ENCODE measurements at regions not wholly inside any gene's neighbourhood (a gene's known extent, or its start where the extent isn't known, plus 50 kb on each side); places are given as distances from the start of the nearest gene placed in this dataset.

DNA sequence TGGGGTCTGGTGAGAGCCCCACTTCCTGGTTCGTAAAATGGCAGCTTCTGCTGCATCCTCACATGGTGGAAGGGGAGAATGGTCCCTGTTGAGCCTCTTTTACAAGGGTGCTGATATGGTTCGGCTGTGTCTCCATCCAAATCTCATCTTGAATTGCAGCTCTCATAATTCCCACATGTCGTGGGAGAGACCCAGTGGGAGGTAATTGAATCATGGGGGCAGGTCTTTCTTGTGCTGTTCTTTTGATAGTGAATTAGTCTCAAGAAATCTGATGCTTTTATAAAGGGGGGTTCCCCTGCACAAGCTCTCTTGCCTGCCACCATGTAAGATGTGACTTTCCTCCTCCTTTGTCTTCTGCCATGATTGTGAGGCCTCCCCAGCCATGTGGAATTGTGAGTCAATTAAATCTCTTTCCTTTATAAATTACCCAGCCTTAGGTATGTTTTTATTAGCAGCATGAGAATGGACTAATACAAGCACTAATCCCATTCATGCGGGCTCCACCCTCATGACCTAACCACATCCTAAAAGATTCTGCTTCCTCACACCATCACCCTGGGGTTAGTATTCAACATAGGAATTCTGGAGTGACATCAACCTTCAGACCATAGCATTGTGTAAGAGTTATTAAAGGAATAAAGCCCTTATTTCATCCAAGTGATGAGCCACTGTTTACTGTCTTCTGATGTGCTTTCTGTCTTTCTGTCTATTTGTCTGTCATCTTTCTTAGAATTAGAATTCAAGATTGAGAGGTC lies 159.0 kb upstream of the IRS2 start:
- TF ChIP-seq, protein P1, sequence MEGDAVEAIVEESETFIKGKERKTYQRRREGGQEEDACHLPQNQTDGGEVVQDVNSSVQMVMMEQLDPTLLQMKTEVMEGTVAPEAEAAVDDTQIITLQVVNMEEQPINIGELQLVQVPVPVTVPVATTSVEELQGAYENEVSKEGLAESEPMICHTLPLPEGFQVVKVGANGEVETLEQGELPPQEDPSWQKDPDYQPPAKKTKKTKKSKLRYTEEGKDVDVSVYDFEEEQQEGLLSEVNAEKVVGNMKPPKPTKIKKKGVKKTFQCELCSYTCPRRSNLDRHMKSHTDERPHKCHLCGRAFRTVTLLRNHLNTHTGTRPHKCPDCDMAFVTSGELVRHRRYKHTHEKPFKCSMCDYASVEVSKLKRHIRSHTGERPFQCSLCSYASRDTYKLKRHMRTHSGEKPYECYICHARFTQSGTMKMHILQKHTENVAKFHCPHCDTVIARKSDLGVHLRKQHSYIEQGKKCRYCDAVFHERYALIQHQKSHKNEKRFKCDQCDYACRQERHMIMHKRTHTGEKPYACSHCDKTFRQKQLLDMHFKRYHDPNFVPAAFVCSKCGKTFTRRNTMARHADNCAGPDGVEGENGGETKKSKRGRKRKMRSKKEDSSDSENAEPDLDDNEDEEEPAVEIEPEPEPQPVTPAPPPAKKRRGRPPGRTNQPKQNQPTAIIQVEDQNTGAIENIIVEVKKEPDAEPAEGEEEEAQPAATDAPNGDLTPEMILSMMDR (IDR thresholded peaks at IDR 0.05; ENCODE audit: low read depth, low read length, missing control alignments) = no peak
- peak; percentile 78 for DNase-seq (ENCODE audit: extremely low read depth, low read depth)
- H3K4me3 ChIP-seq (replicated peaks; ENCODE audit: low read depth, low read length) = no peak overlapping the region

DNA sequence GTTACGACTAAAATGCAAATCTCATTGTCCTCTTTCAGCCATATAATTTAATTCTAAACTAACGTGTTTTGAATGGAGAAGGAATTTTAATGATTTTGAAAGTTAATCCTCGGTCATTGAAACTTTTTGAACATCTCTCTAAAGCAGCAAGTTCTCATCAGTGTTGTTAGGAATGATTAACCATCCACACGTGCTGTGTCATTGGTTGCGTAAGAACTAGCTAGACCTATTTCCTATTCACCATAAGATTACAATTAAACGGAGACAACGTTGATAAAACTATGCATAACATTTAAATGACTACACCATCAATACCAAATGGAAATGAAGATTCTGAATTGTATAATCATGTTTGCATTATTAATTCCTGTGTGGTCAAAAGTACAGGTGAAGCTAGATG lies 155.6 kb upstream of the IRS2 start:
- TF ChIP-seq, protein P1 (IDR thresholded peaks at IDR 0.05; ENCODE audit: low read depth, low read length, missing control alignments) = no peak
- no peak overlapping the region for H3K4me3 ChIP-seq (replicated peaks; ENCODE audit: low read depth, low read length)
- no peak for DNase-seq (ENCODE audit: extremely low read depth, low read depth)

DNA sequence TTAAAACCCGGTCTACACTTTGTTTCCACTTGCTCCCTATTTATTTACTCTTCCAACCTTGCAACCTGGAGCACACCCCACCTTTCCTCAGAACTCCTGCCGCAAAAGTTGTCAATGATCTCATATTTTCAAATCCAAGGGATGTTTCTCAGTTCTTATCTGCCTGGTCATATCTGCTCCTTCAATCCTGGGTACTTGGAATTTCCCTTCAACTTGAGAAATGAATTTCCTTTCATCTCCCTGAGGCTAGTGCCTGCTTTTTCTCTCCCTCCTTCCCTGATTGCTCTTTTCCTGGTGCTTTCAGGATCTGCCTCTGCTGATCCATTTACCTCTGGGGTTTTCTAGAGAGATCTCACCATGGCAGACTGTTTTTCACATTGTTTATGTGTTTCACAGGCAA lies 154.8 kb upstream of the IRS2 start:
- no peak for DNase-seq (ENCODE audit: extremely low read depth, low read depth)
- TF ChIP-seq, protein P1 (IDR thresholded peaks at IDR 0.05; ENCODE audit: low read depth, low read length, missing control alignments) = no peak
- no peak overlapping the region for H3K4me3 ChIP-seq (replicated peaks; ENCODE audit: low read depth, low read length)

DNA sequence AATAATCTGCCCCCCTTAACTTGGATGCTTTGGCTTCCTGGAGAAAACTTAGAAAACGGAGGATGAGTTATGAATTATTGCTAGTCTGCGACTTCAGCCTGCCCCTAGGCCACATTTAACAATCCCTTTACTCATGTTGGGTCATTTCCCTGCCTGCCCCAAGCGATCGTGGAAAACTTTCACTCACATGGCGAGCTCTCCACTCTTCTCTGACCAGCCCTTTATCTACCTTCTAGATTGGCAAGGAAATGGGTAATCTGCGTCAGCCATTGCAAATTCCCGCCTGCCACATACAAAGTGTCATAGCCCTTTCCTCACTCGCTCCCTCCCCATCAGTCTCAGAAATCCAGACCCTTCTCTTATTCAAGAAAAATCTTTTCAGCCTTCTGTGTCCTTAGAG lies 154.3 kb upstream of the IRS2 start:
- DNase-seq (ENCODE audit: extremely low read depth, low read depth) = no peak
- no peak overlapping the region for H3K4me3 ChIP-seq (replicated peaks; ENCODE audit: low read depth, low read length)
- TF ChIP-seq, protein P1 (IDR thresholded peaks at IDR 0.05; ENCODE audit: low read depth, low read length, missing control alignments) = no peak

DNA sequence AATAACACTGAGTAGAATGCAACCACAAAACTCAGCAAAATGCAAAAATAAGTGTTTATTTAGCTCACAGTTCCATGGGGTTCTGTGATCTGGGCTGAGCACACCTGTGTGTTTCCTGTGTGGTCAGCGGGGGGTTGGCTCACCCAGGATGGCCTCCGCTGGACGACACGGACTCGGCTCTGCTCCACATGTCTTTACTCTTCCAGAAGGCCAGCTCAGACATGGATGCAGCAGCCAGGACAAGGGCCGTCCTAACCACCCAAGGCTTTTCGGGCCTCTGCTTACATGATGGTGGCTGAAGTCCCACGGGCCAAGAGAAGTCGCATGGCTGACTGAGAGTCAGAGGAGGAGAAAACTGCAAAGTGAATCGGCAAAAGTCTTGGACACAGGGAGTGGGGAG lies 153.5 kb upstream of the IRS2 start:
- TF ChIP-seq, protein P1 (IDR thresholded peaks at IDR 0.05; ENCODE audit: low read depth, low read length, missing control alignments) = no peak
- no peak for DNase-seq (ENCODE audit: extremely low read depth, low read depth)
- H3K4me3 ChIP-seq (replicated peaks; ENCODE audit: low read depth, low read length) = no peak overlapping the region

DNA sequence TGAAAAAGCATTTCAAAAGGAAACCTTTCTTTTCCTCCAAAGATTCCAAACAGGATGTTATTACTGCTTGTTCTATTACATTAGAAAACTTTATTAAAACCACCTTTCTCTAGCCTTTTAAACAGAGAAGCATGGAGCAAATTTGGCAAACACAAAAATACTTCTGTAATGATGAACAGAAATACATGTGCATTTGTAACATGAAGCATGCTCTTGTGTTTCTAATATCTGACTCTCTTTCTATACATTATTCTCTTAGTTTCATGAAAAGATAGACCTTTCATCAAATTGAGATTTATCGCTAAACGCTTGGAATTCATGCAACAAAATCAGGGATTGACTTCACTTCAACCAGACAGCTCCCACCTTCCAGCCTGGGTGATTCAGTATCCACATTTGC lies 152.8 kb upstream of the IRS2 start:
- TF ChIP-seq, protein P1 (IDR thresholded peaks at IDR 0.05; ENCODE audit: low read depth, low read length, missing control alignments) = no peak
- no peak overlapping the region for H3K4me3 ChIP-seq (replicated peaks; ENCODE audit: low read depth, low read length)
- DNase-seq (ENCODE audit: extremely low read depth, low read depth) = no peak
